SK-N-SH (cell line): ENCODE measurements at regions not wholly inside any gene's neighbourhood (a gene's known extent, or its start where the extent isn't known, plus 50 kb on each side); places are given as distances from the start of the nearest gene placed in this dataset.

Experiments used
- CTCF ChIA-PET: fragments of 300-600, 350-600 bp; formaldehyde crosslinking; extraction: SDS; loops from one replicate; lab custom pipeline; 2021; lab: Yijun Ruan, JAX
- POLR2A ChIA-PET: fragments of 350-600 bp; sonication (Branson Sonifier 250); formaldehyde crosslinking; extraction: SDS; loops from one replicate; lab custom pipeline; 2020; ENCODE audit warnings: antibody characterized with exemption, inconsistent platforms; lab: Yijun Ruan, JAX
- DNase-seq: peaks from one replicate; pipeline ENCODE4 v3.0.0; 2012
- H2AFZ ChIP-seq: fragments of 200-600 bp; sonication (generic); 2 replicates; pipeline ENCODE4 v1.8.1; 2016; ENCODE audit warnings: antibody characterized with exemption, mild to moderate bottlenecking, low read depth
- H3F3A ChIP-seq: fragments of 200-600 bp; sonication (generic); replicated peaks from 2 replicates; pipeline ENCODE3; 2016; ENCODE audit warnings: antibody characterized with exemption, mild to moderate bottlenecking; ENCODE audit not compliant: insufficient read depth
- H3K27ac ChIP-seq, 2 experiments: fragments of 200-500 bp in 1 of 2; fragments of 200-600 bp in 1 of 2; sonication (Bioruptor generic) in 1 of 2; sonication (generic), shearing (Covaris generic) in 1 of 2; 2 replicates each; pipeline versions ENCODE4 v1.5.1 to v1.6.1; 2014 to 2016; ENCODE audit warnings: low read depth in 2 of 2, inconsistent platforms in 1 of 2, low read length in 1 of 2, mild to moderate bottlenecking in 1 of 2, mixed read lengths in 1 of 2
- H3K27me3 ChIP-seq: fragments of 200-600 bp; sonication (generic), shearing (Covaris generic); 2 replicates; pipeline ENCODE4 v1.6.1; 2016; ENCODE audit warnings: mixed run types; ENCODE audit not compliant: insufficient read depth
- H3K36me3 ChIP-seq, 2 experiments: fragments of 200-500 bp in 1 of 2; fragments of 200-600 bp in 1 of 2; sonication (Bioruptor generic) in 1 of 2; sonication (generic) in 1 of 2; replicated peaks in 1 of 2; 2 replicates each; pipeline versions ENCODE3 to v1.5.1; 2014 to 2016; ENCODE audit warnings: low read length in 1 of 2, mild to moderate bottlenecking in 1 of 2; ENCODE audit not compliant: insufficient read depth in 2 of 2, control insufficient read depth in 1 of 2
- H3K4me1 ChIP-seq, 2 experiments: fragments of 200-500 bp in 1 of 2; fragments of 200-600 bp in 1 of 2; sonication (Bioruptor generic) in 1 of 2; sonication (generic), shearing (Covaris generic) in 1 of 2; 2 replicates each; pipeline versions ENCODE4 v1.5.1 to v1.6.1; 2014 to 2016; ENCODE audit warnings: low read depth in 1 of 2, low read length in 1 of 2, mixed run types in 1 of 2; ENCODE audit not compliant: insufficient read depth in 2 of 2, control insufficient read depth in 1 of 2
- H3K4me2 ChIP-seq: fragments of 200-600 bp; sonication (generic), shearing (Covaris generic); 2 replicates; pipeline ENCODE4 v1.6.1; 2017; ENCODE audit warnings: mixed run types
- H3K4me3 ChIP-seq, 2 experiments: fragments of 200-500 bp in 1 of 2; fragments of 200-600 bp in 1 of 2; sonication (Bioruptor generic) in 1 of 2; sonication (generic), shearing (Covaris generic) in 1 of 2; 2 replicates each; pipeline versions ENCODE4 v1.5.1 to v1.8.1; 2014 to 2016; ENCODE audit warnings: low read depth in 2 of 2, inconsistent platforms in 1 of 2, low read length in 1 of 2, mild to moderate bottlenecking in 1 of 2, mixed read lengths in 1 of 2, moderate library complexity in 1 of 2
- H3K79me2 ChIP-seq: fragments of 200-600 bp; sonication (generic); 2 replicates; pipeline ENCODE4 v1.8.1; 2017; ENCODE audit warnings: mild to moderate bottlenecking; ENCODE audit not compliant: insufficient read depth
- H3K9ac ChIP-seq: fragments of 200-600 bp; sonication (generic); 2 replicates; pipeline ENCODE4 v1.6.1; 2017; ENCODE audit warnings: mixed run types
- H3K9me2 ChIP-seq: fragments of 200-600 bp; sonication (generic); 2 replicates; pipeline ENCODE4 v1.6.1; 2017; ENCODE audit warnings: mixed run types
- H3K9me3 ChIP-seq: fragments of 200-600 bp; sonication (generic); 2 replicates; pipeline ENCODE4 v1.6.1; 2017; ENCODE audit warnings: mixed run types, mild to moderate bottlenecking, moderate library complexity
- H4K20me1 ChIP-seq: fragments of 200-600 bp; sonication (generic); 2 replicates; pipeline ENCODE4 v1.6.1; 2017; ENCODE audit warnings: mild to moderate bottlenecking, mixed run types; ENCODE audit not compliant: insufficient read depth
- FOSL2 ChIP-seq: IDR thresholded peaks from 2 replicates; pipeline ENCODE4 v1.4.0; 2012; ENCODE audit warnings: low read depth, mild to moderate bottlenecking, moderate library complexity, borderline replicate concordance
- GATA2 ChIP-seq: sonication (generic); formaldehyde crosslinking; IDR thresholded peaks from 2 replicates; pipeline ENCODE4 v1.5.0; 2020; ENCODE audit warnings: mild to moderate bottlenecking, missing genetic modification reagents
- IRF3 ChIP-seq: fragments of 150-350 bp; IDR thresholded peaks from 2 replicates; pipeline ENCODE4 v1.6.1; 2016; ENCODE audit warnings: mild to moderate bottlenecking, low read depth, low read length
- JUND ChIP-seq: IDR thresholded peaks from 2 replicates; pipeline ENCODE4 v1.4.0; 2012
- NRF1 ChIP-seq: IDR thresholded peaks from 2 replicates; pipeline ENCODE4 v1.6.1; 2012; ENCODE audit warnings: low read depth, mild to moderate bottlenecking, low read length
- RAD21 ChIP-seq: IDR thresholded peaks from 2 replicates; pipeline ENCODE4 v1.6.1; 2012; ENCODE audit warnings: mild to moderate bottlenecking, low read length
- RCOR1 ChIP-seq: fragments of 150-350 bp; IDR thresholded peaks from 2 replicates; pipeline ENCODE4 v1.6.1; 2017; ENCODE audit warnings: antibody characterized with exemption, low read length
- SIN3A ChIP-seq: IDR thresholded peaks from 2 replicates; pipeline ENCODE4 v1.6.1; 2012; ENCODE audit warnings: low read depth, mild to moderate bottlenecking, low read length, moderate library complexity, borderline replicate concordance
- TAF1 ChIP-seq: IDR thresholded peaks from 2 replicates; pipeline ENCODE4 v1.6.1; 2012; ENCODE audit warnings: low read depth, mild to moderate bottlenecking, low read length, moderate library complexity, borderline replicate concordance
- USF2 ChIP-seq: fragments of 150-350 bp; IDR thresholded peaks from 2 replicates; pipeline ENCODE4 v1.6.1; 2017; ENCODE audit warnings: antibody characterized with exemption, low read length, low read depth, borderline replicate concordance
- ZBTB33 ChIP-seq: IDR thresholded peaks from 2 replicates; pipeline ENCODE4 v1.4.0; 2012; ENCODE audit warnings: low read depth, borderline replicate concordance
- WGBS: methylation state at CpG from one replicate; pipeline ENCODE4 v1.1.6; 2017; ENCODE audit warnings: low lambda C conversion rate; 5-methylcytosine and 5-hydroxymethylcytosine counted together

GRCh38 chr1:38784452-38785284, 74.9 kb downstream of the RRAGC start:
- no peaks in the 10 kb centered on the region for H3K36me3 ChIP-seq
- no peaks in the 10 kb centered on the region for H3K9me2 ChIP-seq
- no peaks in the 10 kb centered on the region for H3K9me3 ChIP-seq
- H2AFZ ChIP-seq: no peak overlapping the region
- TF ChIP-seq GATA2: no peak
- TF ChIP-seq RCOR1: no peak
- no peak for TF ChIP-seq JUND
- TF ChIP-seq RAD21: no peak
- TF ChIP-seq SIN3A: no peak
- no peak for TF ChIP-seq FOSL2
- TF ChIP-seq IRF3: no peak
- TF ChIP-seq USF2: no peak
- no peak for TF ChIP-seq ZBTB33
- no peak for TF ChIP-seq NRF1
- TF ChIP-seq TAF1: no peak
- H3K4me2 ChIP-seq: no peak overlapping the region
- no peaks in the 10 kb centered on the region for H4K20me1 ChIP-seq
- ChIA-PET CTCF (interaction anchor here (0.9 kb wide), 1 partner anchor 50 kb away, joined by 4 read pairs; no protein-coding TSS in a partner anchor), POLR2A (no interaction called here)
- no peaks in the 10 kb centered on the region for H3F3A ChIP-seq
- peaks cover 6 to 7% of the 10 kb centered on the region in 2 experiments; a peak in 2 of 4 replicates for H3K4me1 ChIP-seq
- no peaks in the 10 kb centered on the region for H3K79me2 ChIP-seq
- no peak overlapping the region for H3K9ac ChIP-seq
- H3K27ac ChIP-seq: no peak overlapping the region
- H3K27me3 ChIP-seq: peaks cover 61% of the 10 kb centered on the region
- no peak for DNase-seq
- 26% methylated on average over 6 of the region's 6 CpGs for WGBS
- no peak overlapping the region for H3K4me3 ChIP-seq
